ENCODE measurements at regions not wholly inside any gene's neighbourhood (a gene's known extent, or its start where the extent isn't known, plus 50 kb on each side); places are given as distances from the start of the nearest gene placed in this dataset.

DNA sequence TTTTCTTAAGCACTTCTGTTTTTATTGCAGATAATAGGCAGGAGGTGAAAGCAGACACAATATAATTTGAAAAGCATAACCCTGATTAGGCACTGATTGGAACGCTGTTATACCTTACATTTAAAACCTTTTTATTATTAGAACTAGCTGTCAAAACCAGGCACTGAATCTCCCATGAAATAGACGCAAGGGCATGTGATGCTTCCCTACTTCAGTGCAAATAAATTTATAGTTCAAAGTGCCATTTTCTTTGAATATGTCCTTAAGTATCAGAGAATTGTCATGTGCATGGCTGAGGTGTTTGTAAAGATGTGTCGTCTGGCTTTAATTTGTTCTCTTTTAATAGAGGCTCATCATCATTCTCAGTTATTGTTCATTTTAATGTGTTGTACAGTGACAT, 386.0 kb downstream of the NR2F2 start:
- Histone ChIP-seq H3K27ac (ENCODE audit: low read depth, low read length, poor library complexity, severe bottlenecking) (no peak overlapping the region), H3K9me2 (ENCODE audit: insufficient read depth, low read length) (no peaks in the 10 kb centered on the region), H3K4me2 (ENCODE audit: low read length) (no peak overlapping the region), H3K79me2 (ENCODE audit: insufficient read depth, low read depth, low read length) (no peaks in the 10 kb centered on the region), H3K4me1 (ENCODE audit: insufficient read depth, low read length, poor library complexity, severe bottlenecking) (no peaks in the 10 kb centered on the region), H2AFZ (ENCODE audit: low read length) (no peak overlapping the region), H4K20me1 (ENCODE audit: insufficient read depth, low read length) (no peaks in the 10 kb centered on the region), H3K4me3 (ENCODE audit: low read depth, low read length, poor library complexity, severe bottlenecking) (no peak overlapping the region), H3K9me3 (ENCODE audit: low read length) (no peaks in the 10 kb centered on the region), H3K36me3 (ENCODE audit: insufficient read depth, low read length) (no peaks in the 10 kb centered on the region)
- BruUV-seq (replicated peaks): no TSS peak
- ChIA-PET CTCF (ENCODE audit: unreplicated experiment) (no interaction called here), POLR2A (no interaction called here)
- intact Hi-C loops (cut with micrococcal nuclease; ENCODE audit: unreplicated experiment): no loop called here
- no peak for DNase-seq (ENCODE audit: low spot score)
- TF ChIP-seq CTCF (conservative IDR thresholded peaks at IDR 0.05; ENCODE audit: low read length) (no peak), EZH2phosphoT487 (IDR thresholded peaks at IDR 0.05; ENCODE audit: borderline replicate concordance, low read depth, low read length) (no peak)

DNA sequence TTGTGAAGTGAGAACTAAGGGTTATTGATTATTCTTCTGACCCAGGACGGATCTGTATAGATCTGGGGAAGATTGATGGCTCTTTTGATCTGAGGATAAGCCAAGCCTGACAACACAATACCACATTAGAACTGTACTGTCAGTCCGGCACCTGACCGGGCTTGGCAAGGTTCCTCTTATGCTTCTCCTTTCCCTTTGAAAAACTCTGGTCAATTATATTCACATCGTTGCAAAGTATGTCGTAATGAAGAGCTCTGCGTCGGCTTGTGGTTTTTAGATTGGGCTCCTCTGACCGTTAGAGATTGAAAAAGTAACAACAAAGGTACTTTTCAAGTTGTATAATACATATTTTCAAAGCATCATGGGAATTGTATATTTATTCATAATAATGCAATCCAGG, 389.8 kb downstream of the NR2F2 start:
- H3K36me3 ChIP-seq (ENCODE audit: insufficient read depth, low read length): no peaks in the 10 kb centered on the region
- no TSS peak for BruUV-seq (replicated peaks)
- intact Hi-C loops (cut with micrococcal nuclease; ENCODE audit: unreplicated experiment): no loop called here
- TF ChIP-seq EZH2phosphoT487 (IDR thresholded peaks at IDR 0.05; ENCODE audit: borderline replicate concordance, low read depth, low read length): no peak
- H3K4me2 ChIP-seq (ENCODE audit: low read length): no peak overlapping the region
- no peaks in the 10 kb centered on the region for H3K79me2 ChIP-seq (ENCODE audit: insufficient read depth, low read depth, low read length)
- H3K27ac ChIP-seq (ENCODE audit: low read depth, low read length, poor library complexity, severe bottlenecking): no peak overlapping the region
- no peaks in the 10 kb centered on the region for H3K9me3 ChIP-seq (ENCODE audit: low read length)
- ChIA-PET POLR2A (interaction anchor here (0.8 kb wide), 1 partner anchor 143 kb away, joined by 4 read pairs; no protein-coding TSS in a partner anchor), CTCF (ENCODE audit: unreplicated experiment) (no interaction called here)
- no peaks in the 10 kb centered on the region for H3K4me1 ChIP-seq (ENCODE audit: insufficient read depth, low read length, poor library complexity, severe bottlenecking)
- no peak for DNase-seq (ENCODE audit: low spot score)
- H4K20me1 ChIP-seq (ENCODE audit: insufficient read depth, low read length): no peaks in the 10 kb centered on the region
- H3K4me3 ChIP-seq (ENCODE audit: low read depth, low read length, poor library complexity, severe bottlenecking): no peak overlapping the region
- H3K9me2 ChIP-seq (ENCODE audit: insufficient read depth, low read length): no peaks in the 10 kb centered on the region
- no peak overlapping the region for H2AFZ ChIP-seq (ENCODE audit: low read length)

DNA sequence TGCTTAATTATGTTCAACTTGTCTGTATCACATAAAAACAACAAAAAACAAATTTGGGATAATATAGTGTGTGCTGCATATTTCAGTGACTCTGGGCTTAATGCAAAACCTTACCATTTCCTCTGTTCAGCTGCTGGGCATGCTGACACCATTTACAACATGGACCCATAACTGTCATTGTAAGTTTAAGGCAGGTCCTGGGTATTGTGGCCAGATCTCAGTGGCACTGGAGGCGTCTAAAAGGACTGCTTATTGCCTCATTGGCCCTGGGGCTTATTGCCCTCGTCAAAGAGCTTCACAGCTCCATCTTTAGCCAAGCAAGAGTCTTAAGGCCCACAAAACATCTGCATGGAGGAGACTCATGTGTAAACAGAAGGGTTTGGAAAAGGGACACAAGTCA, 390.2 kb downstream of the NR2F2 start:
- DNase-seq (ENCODE audit: low spot score): no peak
- H2AFZ ChIP-seq (ENCODE audit: low read length): no peak overlapping the region
- TF ChIP-seq EZH2phosphoT487 (IDR thresholded peaks at IDR 0.05; ENCODE audit: borderline replicate concordance, low read depth, low read length) (no peak), CTCF (conservative IDR thresholded peaks at IDR 0.05; ENCODE audit: low read length) (no peak)
- H4K20me1 ChIP-seq (ENCODE audit: insufficient read depth, low read length): no peaks in the 10 kb centered on the region
- intact Hi-C loops (cut with micrococcal nuclease; ENCODE audit: unreplicated experiment): no loop called here
- no peaks in the 10 kb centered on the region for H3K4me1 ChIP-seq (ENCODE audit: insufficient read depth, low read length, poor library complexity, severe bottlenecking)
- BruUV-seq (replicated peaks): no TSS peak
- H3K9me3 ChIP-seq (ENCODE audit: low read length): no peaks in the 10 kb centered on the region
- no peaks in the 10 kb centered on the region for H3K9me2 ChIP-seq (ENCODE audit: insufficient read depth, low read length)
- H3K27ac ChIP-seq (ENCODE audit: low read depth, low read length, poor library complexity, severe bottlenecking): no peak overlapping the region
- CTCF ChIA-PET (ENCODE audit: unreplicated experiment): no interaction called here
- H3K79me2 ChIP-seq (ENCODE audit: insufficient read depth, low read depth, low read length): no peaks in the 10 kb centered on the region
- H3K36me3 ChIP-seq (ENCODE audit: insufficient read depth, low read length): no peaks in the 10 kb centered on the region
- POLR2A ChIA-PET: interaction anchor here (0.8 kb wide), 1 partner anchor 143 kb away, joined by 4 read pairs; no protein-coding TSS in a partner anchor
- H3K4me3 ChIP-seq (ENCODE audit: low read depth, low read length, poor library complexity, severe bottlenecking): no peak overlapping the region
- no peak overlapping the region for H3K4me2 ChIP-seq (ENCODE audit: low read length)
